ENCODE measurements at regions not wholly inside any gene's neighbourhood (a gene's known extent, or its start where the extent isn't known, plus 50 kb on each side); places are given as distances from the start of the nearest gene placed in this dataset.

GRCh38 chr4:123743848-123744247 lies 347.3 kb downstream of the SPRY1 start:
- ATAC-seq (no peak), DNase-seq (no peak)
- H3K27ac ChIP-seq: peak overlapping the region; percentile 69
- peaks cover 21% of the 10 kb centered on the region for H3K4me1 ChIP-seq
- intact Hi-C loops (cut with DNase I): no loop called here
- no peak overlapping the region for H3K4me3 ChIP-seq
- TF ChIP-seq CTCF (IDR thresholded peaks at IDR 0.05): no peak
- no peaks in the 10 kb centered on the region for H3K9me3 ChIP-seq
- H3K36me3 ChIP-seq: no peaks in the 10 kb centered on the region
- H3K27me3 ChIP-seq: no peaks in the 10 kb centered on the region

DNA sequence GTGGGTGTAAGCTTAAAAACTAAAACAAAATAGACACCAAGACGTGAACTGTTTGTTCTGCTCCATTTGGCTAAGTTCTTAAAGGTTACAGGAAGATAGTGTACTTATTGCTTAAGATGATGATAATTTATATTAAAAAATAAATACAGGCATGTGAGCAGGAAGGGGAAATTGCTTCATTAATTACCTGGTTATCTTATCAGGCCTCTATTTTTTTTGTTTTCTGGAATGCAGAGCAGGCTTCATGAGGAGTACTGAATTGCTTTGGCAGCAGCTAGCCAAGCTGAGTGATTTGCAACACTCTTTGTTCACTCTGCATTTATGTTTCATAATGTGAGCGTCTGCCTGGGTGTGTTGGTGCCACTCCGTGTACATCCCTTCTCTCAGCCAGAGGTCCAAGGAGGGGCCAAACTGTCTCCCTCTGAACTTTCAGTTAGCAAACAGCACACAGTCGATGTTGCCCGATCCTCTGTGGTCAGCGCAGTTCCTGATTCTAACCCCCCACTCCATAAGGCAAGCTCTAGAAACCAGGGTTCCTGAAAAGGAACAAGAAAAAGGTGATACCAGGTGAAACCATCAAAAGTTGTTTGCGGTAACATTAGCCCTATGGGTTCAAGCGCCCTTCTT lies 348.2 kb downstream of the SPRY1 start:
- Histone ChIP-seq H3K27ac (peak overlapping the region; percentile 69), H3K36me3 (no peaks in the 10 kb centered on the region), H3K4me3 (no peak overlapping the region), H3K27me3 (no peaks in the 10 kb centered on the region), H3K9me3 (no peaks in the 10 kb centered on the region), H3K4me1 (peaks cover 26% of the 10 kb centered on the region)
- DNase-seq (no peak), ATAC-seq (peak; percentile 77)
- intact Hi-C loops (cut with DNase I): no loop called here
- no peak for TF ChIP-seq CTCF (IDR thresholded peaks at IDR 0.05)

DNA sequence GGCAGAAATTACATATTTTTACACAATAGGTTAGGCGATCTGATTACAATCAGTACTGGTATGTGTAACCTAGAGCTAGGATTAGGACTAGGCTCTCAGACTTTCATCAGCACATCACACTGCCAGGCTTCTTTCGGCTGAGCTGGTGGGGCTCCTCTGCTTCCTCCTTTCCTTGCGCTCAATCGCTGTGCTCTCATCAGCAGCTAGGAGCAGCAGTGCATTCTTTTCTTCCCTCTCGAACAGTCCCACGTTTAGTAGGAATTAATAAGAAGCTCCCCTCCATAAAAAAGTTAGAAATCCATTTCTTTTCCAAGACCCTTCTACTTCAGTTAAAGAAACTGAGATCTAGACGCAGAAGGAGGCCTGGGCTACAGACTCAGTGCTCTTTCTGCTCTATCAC lies 350.4 kb downstream of the SPRY1 start:
- intact Hi-C loops (cut with DNase I): no loop called here
- H3K36me3 ChIP-seq: no peaks in the 10 kb centered on the region
- no peak overlapping the region for H3K27ac ChIP-seq
- H3K9me3 ChIP-seq: no peaks in the 10 kb centered on the region
- DNase-seq (no peak), ATAC-seq (no peak)
- H3K4me3 ChIP-seq: no peak overlapping the region
- H3K4me1 ChIP-seq: peaks cover 26% of the 10 kb centered on the region
- no peaks in the 10 kb centered on the region for H3K27me3 ChIP-seq
- TF ChIP-seq CTCF (IDR thresholded peaks at IDR 0.05): peak; percentile 8

- DNase-seq: no peak
- no peaks in the 10 kb centered on the region for H3K27me3 ChIP-seq
- intact Hi-C loops (cut with DNase I): no loop called here
- no peak overlapping the region for H3K27ac ChIP-seq
- no peak for TF ChIP-seq CTCF (IDR thresholded peaks at IDR 0.05)
- H3K9me3 ChIP-seq: no peaks in the 10 kb centered on the region
- H3K36me3 ChIP-seq: no peaks in the 10 kb centered on the region
- ATAC-seq: no peak
- no peak overlapping the region for H3K4me3 ChIP-seq
- H3K4me1 ChIP-seq: peaks cover 26% of the 10 kb centered on the region
Observed at GRCh38 chr4:123748806-123749205, 352.2 kb downstream of the SPRY1 start.

DNA sequence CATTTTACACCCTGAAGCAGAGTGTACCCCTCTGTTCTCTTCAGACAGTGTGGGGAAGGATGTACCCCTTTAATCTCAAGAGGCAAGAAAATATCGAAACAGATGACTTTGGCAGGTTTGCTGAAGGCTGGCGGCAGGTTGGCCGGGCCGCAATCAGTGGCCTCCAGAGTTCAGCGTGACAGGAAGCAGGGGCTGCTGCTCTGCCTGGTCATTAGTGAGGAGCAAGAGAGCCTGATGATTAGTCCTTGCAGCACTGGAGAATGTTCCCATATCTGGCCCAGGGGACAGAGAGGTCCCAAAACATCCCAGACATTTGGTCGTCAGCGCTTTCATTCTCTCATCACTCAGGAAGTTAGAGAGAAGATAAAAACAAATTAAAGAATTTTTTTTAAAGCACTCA lies 352.8 kb downstream of the SPRY1 start:
- TF ChIP-seq CTCF (IDR thresholded peaks at IDR 0.05): no peak
- H3K9me3 ChIP-seq: no peaks in the 10 kb centered on the region
- ATAC-seq: peak; percentile 27
- DNase-seq: no peak
- no peaks in the 10 kb centered on the region for H3K36me3 ChIP-seq
- no peak overlapping the region for H3K4me3 ChIP-seq
- H3K27me3 ChIP-seq: no peaks in the 10 kb centered on the region
- H3K4me1 ChIP-seq: peaks cover 21% of the 10 kb centered on the region
- intact Hi-C loops (cut with DNase I): no loop called here
- peak overlapping the region; percentile 12 for H3K27ac ChIP-seq

DNA sequence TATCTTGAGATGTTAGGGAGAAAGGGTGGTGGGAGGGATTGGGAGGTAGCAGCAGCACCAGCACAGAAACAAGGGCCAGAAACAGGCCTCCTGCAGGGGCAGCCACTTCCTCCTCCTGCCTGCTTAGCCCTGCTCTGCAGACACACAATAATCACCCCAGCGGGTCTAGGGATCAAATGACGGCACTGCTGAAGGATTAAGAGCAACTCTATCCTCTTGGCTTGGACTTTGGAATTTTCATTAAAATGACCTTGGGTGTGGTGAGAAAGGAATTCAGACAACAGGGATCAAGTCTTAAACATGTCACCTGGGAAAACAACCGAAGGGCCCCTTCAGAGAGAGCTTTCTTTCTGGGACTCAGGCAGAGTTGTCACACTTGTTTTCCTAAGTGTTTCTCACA lies 353.4 kb downstream of the SPRY1 start:
- no peaks in the 10 kb centered on the region for H3K9me3 ChIP-seq
- intact Hi-C loops (cut with DNase I): no loop called here
- H3K4me1 ChIP-seq: peaks cover 17% of the 10 kb centered on the region
- no peak for TF ChIP-seq CTCF (IDR thresholded peaks at IDR 0.05)
- no peak overlapping the region for H3K27ac ChIP-seq
- no peak overlapping the region for H3K4me3 ChIP-seq
- H3K36me3 ChIP-seq: no peaks in the 10 kb centered on the region
- ATAC-seq (peak; percentile 36), DNase-seq (no peak)
- no peaks in the 10 kb centered on the region for H3K27me3 ChIP-seq
